Activated T-cell treated with anti-CD3 and anti-CD28 coated beads for 48 hours (primary cell): ENCODE measurements at regions not wholly inside any gene's neighbourhood (a gene's known extent, or its start where the extent isn't known, plus 50 kb on each side); places are given as distances from the start of the nearest gene placed in this dataset.

Source experiments
- DNase-seq: peaks from one replicate; pipeline ENCODE4 v3.0.0-alpha.2; 2020; ENCODE audit warnings: low read depth

- DNase-seq = no peak
Measured at GRCh38 chr7:32346253-32346652, 143.9 kb downstream of the LSM5 start.

- no peak for DNase-seq
Measured at GRCh38 chr7:32336726-32337125, 153.5 kb downstream of the LSM5 start.

- DNase-seq = no peak
Measured at GRCh38 chr7:32335107-32335506, 155.1 kb downstream of the LSM5 start.

- DNase-seq = no peak
Measured at GRCh38 chr7:32330602-32331001, 159.6 kb downstream of the LSM5 start.

GRCh38 chr7:32326078-32326477 lies 164.1 kb downstream of the LSM5 start:
- DNase-seq = no peak

GRCh38 chr7:32323712-32324111 lies 166.5 kb downstream of the LSM5 start:
- DNase-seq = no peak

- DNase-seq = no peak
Measured at GRCh38 chr7:32319012-32319382, 171.2 kb downstream of the LSM5 start.

- DNase-seq = no peak
Measured at GRCh38 chr7:32318300-32319011, 171.7 kb downstream of the LSM5 start.

- no peak for DNase-seq
Measured at GRCh38 chr7:32316839-32317238, 173.3 kb downstream of the LSM5 start.

- no peak for DNase-seq
Measured at GRCh38 chr7:32314761-32315160, 175.4 kb downstream of the LSM5 start.

GRCh38 chr7:32301427-32301826 lies 188.8 kb downstream of the LSM5 start:
- no peak for DNase-seq

- DNase-seq = no peak
Measured at GRCh38 chr7:32299133-32299702, 191.0 kb downstream of the LSM5 start.

GRCh38 chr7:32298408-32299132 lies 191.6 kb downstream of the LSM5 start:
- no peak for DNase-seq

- no peak for DNase-seq
Measured at GRCh38 chr7:32293833-32294232, 196.3 kb downstream of the LSM5 start.

GRCh38 chr7:32289651-32290414 lies 200.3 kb downstream of the LSM5 start:
- DNase-seq = no peak

- no peak for DNase-seq
Measured at GRCh38 chr7:32285698-32286097, 204.5 kb downstream of the LSM5 start.

GRCh38 chr7:32283546-32283945 lies 206.6 kb downstream of the LSM5 start:
- no peak for DNase-seq

GRCh38 chr7:32279500-32279899 lies 209.3 kb upstream of the PDE1C start:
- no peak for DNase-seq

GRCh38 chr7:32275216-32276009 lies 205.2 kb upstream of the PDE1C start:
- no peak for DNase-seq

- no peak for DNase-seq
Measured at GRCh38 chr7:32273297-32273696, 203.1 kb upstream of the PDE1C start.

- DNase-seq = no peak
Measured at GRCh38 chr7:32266932-32267475, 196.8 kb upstream of the PDE1C start.
